GM13977 (cell line): ENCODE measurements at regions not wholly inside any gene's neighbourhood (a gene's known extent, or its start where the extent isn't known, plus 50 kb on each side); places are given as distances from the start of the nearest gene placed in this dataset.

Experiments
- DNase-seq: peaks from one replicate; pipeline ENCODE4 v3.0.0; 2012; ENCODE audit warnings: low spot score
- in situ Hi-C: fragments of 300-500 bp; cut with MboI; formaldehyde crosslinking; loops from one replicate; pipeline ENCODE4 v1.12.0; 2022; ENCODE audit warnings: low sequenced_read_pairs, low pct_unique_long_range_greater_than_20kb, mixed read lengths, inconsistent platforms; ENCODE audit not compliant: unreplicated experiment
- TF ChIP-seq, protein P1 (sequence below): IDR thresholded peaks from 2 replicates; pipeline ENCODE4 v1.5.1; 2012; ENCODE audit warnings: mild to moderate bottlenecking, control low read depth; ENCODE audit not compliant: insufficient read depth; ENCODE audit errors: extremely low read depth, missing control alignments

GRCh38 chr7:24501443-24502134, 71.7 kb upstream of the PALS2 start:
- in situ Hi-C loops: no loop called here
- TF ChIP-seq, protein P1, sequence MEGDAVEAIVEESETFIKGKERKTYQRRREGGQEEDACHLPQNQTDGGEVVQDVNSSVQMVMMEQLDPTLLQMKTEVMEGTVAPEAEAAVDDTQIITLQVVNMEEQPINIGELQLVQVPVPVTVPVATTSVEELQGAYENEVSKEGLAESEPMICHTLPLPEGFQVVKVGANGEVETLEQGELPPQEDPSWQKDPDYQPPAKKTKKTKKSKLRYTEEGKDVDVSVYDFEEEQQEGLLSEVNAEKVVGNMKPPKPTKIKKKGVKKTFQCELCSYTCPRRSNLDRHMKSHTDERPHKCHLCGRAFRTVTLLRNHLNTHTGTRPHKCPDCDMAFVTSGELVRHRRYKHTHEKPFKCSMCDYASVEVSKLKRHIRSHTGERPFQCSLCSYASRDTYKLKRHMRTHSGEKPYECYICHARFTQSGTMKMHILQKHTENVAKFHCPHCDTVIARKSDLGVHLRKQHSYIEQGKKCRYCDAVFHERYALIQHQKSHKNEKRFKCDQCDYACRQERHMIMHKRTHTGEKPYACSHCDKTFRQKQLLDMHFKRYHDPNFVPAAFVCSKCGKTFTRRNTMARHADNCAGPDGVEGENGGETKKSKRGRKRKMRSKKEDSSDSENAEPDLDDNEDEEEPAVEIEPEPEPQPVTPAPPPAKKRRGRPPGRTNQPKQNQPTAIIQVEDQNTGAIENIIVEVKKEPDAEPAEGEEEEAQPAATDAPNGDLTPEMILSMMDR: no peak
- DNase-seq: no peak

DNA sequence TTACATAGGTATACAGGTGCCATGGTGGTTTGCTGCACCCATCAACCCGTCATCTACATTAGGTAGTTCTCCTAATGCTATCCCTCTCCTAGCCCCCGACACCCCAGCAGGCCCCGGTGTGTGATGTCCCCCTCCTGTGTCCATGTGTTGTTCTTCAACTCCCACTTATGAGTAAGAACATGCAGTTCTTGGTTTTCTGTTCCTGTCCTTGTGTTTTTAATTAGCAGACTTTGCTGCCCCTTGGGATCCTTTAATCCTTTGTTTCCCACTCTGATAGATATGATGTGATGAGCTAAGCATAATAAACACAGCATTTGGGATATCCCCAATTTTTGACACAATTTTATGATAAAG, 71.1 kb upstream of the PALS2 start:
- TF ChIP-seq, protein P1: no peak
- in situ Hi-C loops: no loop called here
- DNase-seq: no peak

DNA sequence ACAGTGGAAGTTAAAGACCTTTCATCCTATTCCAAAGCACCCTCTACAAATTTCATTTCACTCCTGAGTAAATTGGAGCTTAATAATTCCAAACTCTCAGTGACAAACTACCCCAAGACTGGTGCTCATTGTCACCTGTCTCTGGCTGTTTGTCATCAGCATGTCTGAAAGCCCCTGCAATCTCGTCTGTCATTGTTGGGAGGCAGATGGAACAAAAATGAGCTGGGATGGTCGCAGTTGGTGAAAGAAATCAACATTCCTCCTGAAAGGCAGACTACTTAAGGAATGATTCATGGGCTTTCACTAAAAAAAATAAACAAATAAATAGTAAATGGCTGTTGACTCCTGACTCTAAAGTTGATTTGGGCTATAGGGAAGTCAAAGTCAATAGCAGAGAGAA, 69.7 kb upstream of the PALS2 start:
- in situ Hi-C loops: no loop called here
- TF ChIP-seq, protein P1: no peak
- DNase-seq: no peak

DNA sequence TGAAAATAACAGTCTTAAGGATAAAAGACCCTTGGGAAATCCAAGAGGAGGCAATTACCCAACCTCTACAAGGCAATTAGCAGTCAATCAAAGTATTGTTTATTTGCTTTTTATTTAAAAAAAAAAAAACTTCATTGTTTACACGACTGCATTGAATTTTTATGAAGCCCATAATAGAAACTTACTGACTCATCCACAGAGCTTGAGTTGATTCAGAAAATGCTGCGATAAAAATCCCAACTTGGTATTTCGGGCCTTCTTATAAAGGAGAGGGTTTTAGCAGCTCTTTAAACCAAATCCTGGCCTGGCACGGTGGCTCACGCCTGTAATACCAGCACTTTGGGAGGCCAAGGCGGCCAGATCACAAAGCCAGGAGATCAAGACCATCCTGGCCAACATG, 69.2 kb upstream of the PALS2 start:
- peak; percentile 23 for DNase-seq
- in situ Hi-C loops: no loop called here
- TF ChIP-seq, protein P1: no peak

GRCh38 chr7:24504836-24505235, 68.4 kb upstream of the PALS2 start:
- TF ChIP-seq, protein P1: no peak
- in situ Hi-C loops: no loop called here
- DNase-seq: no peak

DNA sequence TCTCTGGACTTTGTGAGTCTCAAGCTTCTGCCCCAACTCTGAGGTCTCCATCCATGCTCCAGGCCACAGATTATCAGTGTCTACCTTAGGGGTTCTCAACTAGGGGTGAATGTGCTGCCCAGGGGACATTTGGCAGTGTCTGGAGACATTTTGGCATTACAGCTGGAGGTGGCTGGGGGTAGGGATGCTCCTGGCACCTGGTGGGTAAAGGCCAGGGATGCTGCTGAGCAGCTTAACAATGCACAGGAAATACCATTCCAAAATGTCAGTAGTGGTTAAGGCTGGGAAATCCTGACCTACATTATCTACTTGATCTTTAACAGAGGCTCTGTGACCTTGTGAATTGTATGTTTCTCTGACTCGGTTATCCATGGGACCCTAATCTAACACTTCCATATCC, 67.3 kb upstream of the PALS2 start:
- no peak for DNase-seq
- TF ChIP-seq, protein P1: no peak
- in situ Hi-C loops: no loop called here
